ENCODE measurements at regions not wholly inside any gene's neighbourhood (a gene's known extent, or its start where the extent isn't known, plus 50 kb on each side); places are given as distances from the start of the nearest gene placed in this dataset.

DNA sequence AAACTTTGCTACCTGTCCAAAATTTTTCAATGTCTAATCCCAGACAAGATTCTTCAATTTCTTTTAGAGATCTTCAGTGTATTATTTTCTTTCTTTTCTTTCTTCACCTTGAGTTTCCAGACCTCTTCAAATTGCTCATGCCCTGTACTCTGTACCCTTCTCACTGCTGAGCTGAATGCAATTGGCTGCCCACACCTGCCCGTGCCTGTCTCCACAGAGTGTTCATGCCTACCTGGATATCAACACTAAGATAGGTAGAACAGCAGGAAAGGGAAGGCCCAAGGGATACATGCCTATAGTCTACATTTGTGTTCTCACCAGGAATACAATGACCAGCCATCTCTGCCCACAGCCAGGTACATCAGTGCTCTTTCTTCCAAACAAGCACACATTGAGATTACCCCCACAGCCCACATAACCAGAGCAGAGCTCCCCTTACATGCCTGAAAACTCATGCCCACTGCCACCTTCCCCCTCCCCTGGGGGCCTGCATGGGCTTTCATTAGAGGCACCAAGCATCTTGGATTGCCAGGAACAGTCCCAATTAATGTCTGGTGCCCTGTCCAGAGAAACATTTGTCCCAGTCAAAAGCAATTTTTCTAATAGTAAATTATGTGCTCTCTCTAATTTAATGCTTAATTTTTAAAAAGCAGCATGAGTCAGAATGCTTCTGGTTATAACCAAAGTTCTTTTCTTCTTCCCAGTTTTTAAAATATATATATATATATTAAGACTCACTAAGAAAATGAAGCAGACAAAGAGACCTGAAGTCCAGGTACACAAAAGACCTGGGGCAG lies 134.9 kb upstream of the SLC14A2 start:
- H3K9me3 Mint-ChIP-seq: no peaks in the 10 kb centered on the region
- Histone ChIP-seq H3K27ac (ENCODE audit: low read depth in 1 of 2, low read length in 2 of 2) (no peak overlapping the region), H3K27me3 (ENCODE audit: control insufficient read depth in 1 of 2, insufficient read depth in 2 of 2, low read length in 2 of 2) (peaks cover 7 to 25% of the 10 kb centered on the region in 2 experiments), H3K36me3 (ENCODE audit: insufficient read depth, low read length) (no peaks in the 10 kb centered on the region), H3K9me3 (ENCODE audit: control insufficient read depth in 1 of 2, insufficient read depth in 1 of 2, low read length in 2 of 2) (peaks cover 0 to 10% of the 10 kb centered on the region in 2 experiments), H3K4me3 (ENCODE audit: low read length) (no peak overlapping the region), H3K4me1 (ENCODE audit: insufficient read depth, low read length) (no peaks in the 10 kb centered on the region)
- no peaks in the 10 kb centered on the region for H3K36me3 Mint-ChIP-seq (ENCODE audit: low read depth)
- POLR2A ChIA-PET: no interaction called here
- H3K27me3 Mint-ChIP-seq: peaks cover 27% of the 10 kb centered on the region
- no peak for DNase-seq
- TF ChIP-seq, protein P1, sequence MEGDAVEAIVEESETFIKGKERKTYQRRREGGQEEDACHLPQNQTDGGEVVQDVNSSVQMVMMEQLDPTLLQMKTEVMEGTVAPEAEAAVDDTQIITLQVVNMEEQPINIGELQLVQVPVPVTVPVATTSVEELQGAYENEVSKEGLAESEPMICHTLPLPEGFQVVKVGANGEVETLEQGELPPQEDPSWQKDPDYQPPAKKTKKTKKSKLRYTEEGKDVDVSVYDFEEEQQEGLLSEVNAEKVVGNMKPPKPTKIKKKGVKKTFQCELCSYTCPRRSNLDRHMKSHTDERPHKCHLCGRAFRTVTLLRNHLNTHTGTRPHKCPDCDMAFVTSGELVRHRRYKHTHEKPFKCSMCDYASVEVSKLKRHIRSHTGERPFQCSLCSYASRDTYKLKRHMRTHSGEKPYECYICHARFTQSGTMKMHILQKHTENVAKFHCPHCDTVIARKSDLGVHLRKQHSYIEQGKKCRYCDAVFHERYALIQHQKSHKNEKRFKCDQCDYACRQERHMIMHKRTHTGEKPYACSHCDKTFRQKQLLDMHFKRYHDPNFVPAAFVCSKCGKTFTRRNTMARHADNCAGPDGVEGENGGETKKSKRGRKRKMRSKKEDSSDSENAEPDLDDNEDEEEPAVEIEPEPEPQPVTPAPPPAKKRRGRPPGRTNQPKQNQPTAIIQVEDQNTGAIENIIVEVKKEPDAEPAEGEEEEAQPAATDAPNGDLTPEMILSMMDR (IDR thresholded peaks at IDR 0.05): no peak
- no peaks in the 10 kb centered on the region for H3K4me1 Mint-ChIP-seq (ENCODE audit: low read depth)
- H3K27ac Mint-ChIP-seq: no peak overlapping the region
- intact Hi-C loops (cut with DNase I, micrococcal nuclease): no loop called here
- CTCF ChIA-PET: no interaction called here
- H3K4me3 Mint-ChIP-seq: no peak overlapping the region
- ATAC-seq (ENCODE audit: poor library complexity): no peak

DNA sequence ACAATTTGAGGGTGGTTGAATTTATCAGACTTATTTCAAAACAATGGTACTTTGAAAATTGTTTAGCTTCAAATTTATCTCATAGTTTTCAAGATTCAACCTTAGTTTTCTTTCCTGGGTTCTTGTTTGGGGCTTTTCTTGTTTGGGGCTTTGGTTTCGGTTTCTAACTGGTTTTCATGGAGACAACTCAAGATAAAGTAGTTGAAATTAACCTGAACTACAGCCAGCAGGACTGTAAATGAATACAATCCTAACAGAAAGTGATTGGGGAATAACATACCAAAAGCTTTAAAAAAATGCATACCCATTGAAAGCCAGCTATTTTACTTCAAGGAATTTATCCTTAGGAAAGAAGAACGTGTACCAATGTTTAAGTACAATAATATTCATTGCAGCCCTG lies 133.5 kb upstream of the SLC14A2 start:
- H3K4me1 ChIP-seq (ENCODE audit: insufficient read depth, low read length): no peaks in the 10 kb centered on the region
- Mint-ChIP-seq H3K4me3 (no peak overlapping the region), H3K4me1 (ENCODE audit: low read depth) (no peaks in the 10 kb centered on the region), H3K9me3 (no peaks in the 10 kb centered on the region), H3K36me3 (ENCODE audit: low read depth) (no peaks in the 10 kb centered on the region), H3K27me3 (peaks cover 31% of the 10 kb centered on the region), H3K27ac (no peak overlapping the region)
- no peak overlapping the region for H3K4me3 ChIP-seq (ENCODE audit: low read length)
- no peak overlapping the region for H3K27ac ChIP-seq (ENCODE audit: low read depth in 1 of 2, low read length in 2 of 2)
- intact Hi-C loops (cut with DNase I, micrococcal nuclease): no loop called here
- no peak for ATAC-seq (ENCODE audit: poor library complexity)
- peaks cover 0 to 10% of the 10 kb centered on the region in 2 experiments for H3K9me3 ChIP-seq (ENCODE audit: control insufficient read depth in 1 of 2, insufficient read depth in 1 of 2, low read length in 2 of 2)
- ChIA-PET POLR2A (no interaction called here), CTCF (no interaction called here)
- H3K36me3 ChIP-seq (ENCODE audit: insufficient read depth, low read length): no peaks in the 10 kb centered on the region
- DNase-seq: no peak
- H3K27me3 ChIP-seq (ENCODE audit: control insufficient read depth in 1 of 2, insufficient read depth in 2 of 2, low read length in 2 of 2): peaks cover 7 to 25% of the 10 kb centered on the region in 2 experiments
- TF ChIP-seq, protein P1 (IDR thresholded peaks at IDR 0.05): no peak

DNA sequence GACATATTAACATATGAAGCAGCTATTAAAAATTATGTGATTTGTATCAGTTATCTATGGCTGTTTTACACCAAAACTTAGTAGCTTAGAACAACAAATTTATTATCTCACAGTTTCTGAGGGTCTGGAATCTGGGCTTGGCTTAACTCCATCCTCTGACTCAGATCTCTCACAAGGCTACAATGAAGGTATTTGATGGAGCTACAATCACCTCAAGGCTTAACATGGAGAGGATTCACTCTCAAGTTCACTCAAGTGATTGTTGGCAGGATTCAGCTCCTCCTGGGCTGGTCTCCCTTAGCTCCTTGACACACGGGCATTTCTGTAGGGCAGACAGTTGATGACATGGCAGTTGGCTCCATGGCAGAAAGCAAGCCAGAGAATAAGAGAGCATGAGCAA lies 133.0 kb upstream of the SLC14A2 start:
- H3K9me3 ChIP-seq (ENCODE audit: control insufficient read depth in 1 of 2, insufficient read depth in 1 of 2, low read length in 2 of 2): peaks cover 0 to 7% of the 10 kb centered on the region in 2 experiments
- peaks cover 7 to 25% of the 10 kb centered on the region in 2 experiments for H3K27me3 ChIP-seq (ENCODE audit: control insufficient read depth in 1 of 2, insufficient read depth in 2 of 2, low read length in 2 of 2)
- no peaks in the 10 kb centered on the region for H3K36me3 ChIP-seq (ENCODE audit: insufficient read depth, low read length)
- Mint-ChIP-seq H3K36me3 (ENCODE audit: low read depth) (no peaks in the 10 kb centered on the region), H3K27ac (no peak overlapping the region), H3K4me3 (no peak overlapping the region), H3K9me3 (no peaks in the 10 kb centered on the region), H3K4me1 (ENCODE audit: low read depth) (no peaks in the 10 kb centered on the region), H3K27me3 (peaks cover 31% of the 10 kb centered on the region)
- no peak overlapping the region for H3K4me3 ChIP-seq (ENCODE audit: low read length)
- TF ChIP-seq, protein P1 (IDR thresholded peaks at IDR 0.05): no peak
- ChIA-PET CTCF (no interaction called here), POLR2A (no interaction called here)
- intact Hi-C loops (cut with DNase I, micrococcal nuclease): no loop called here
- H3K4me1 ChIP-seq (ENCODE audit: insufficient read depth, low read length): no peaks in the 10 kb centered on the region
- ATAC-seq (ENCODE audit: poor library complexity): no peak
- no peak for DNase-seq
- no peak overlapping the region for H3K27ac ChIP-seq (ENCODE audit: low read depth in 1 of 2, low read length in 2 of 2)
